ENCODE measurements at regions not wholly inside any gene's neighbourhood (a gene's known extent, or its start where the extent isn't known, plus 50 kb on each side); places are given as distances from the start of the nearest gene placed in this dataset.

DNA sequence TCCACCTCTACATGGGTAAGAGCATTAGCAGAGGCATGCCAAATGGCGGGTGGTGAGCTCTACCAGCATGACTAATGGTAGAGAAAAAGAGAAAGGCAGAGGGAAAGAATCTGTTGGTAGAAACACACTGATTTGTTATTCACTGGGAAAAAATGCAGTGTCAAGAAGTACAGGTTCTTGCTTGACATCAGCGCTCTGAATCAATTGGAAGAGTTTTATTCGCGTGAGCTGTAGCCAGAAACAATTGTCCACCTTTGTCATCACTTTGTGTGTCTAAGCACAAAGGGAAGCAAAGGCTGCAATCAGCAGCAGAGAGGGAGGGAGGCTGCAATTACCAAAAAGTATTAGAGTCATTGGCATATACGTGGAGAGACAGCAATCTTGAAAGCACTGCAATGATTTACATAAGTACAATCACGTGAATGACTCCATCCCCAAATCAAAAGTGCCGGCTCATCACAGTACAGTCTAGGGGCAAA, 67.7 kb upstream of the HS3ST1 start:
- TF ChIP-seq, protein P1, sequence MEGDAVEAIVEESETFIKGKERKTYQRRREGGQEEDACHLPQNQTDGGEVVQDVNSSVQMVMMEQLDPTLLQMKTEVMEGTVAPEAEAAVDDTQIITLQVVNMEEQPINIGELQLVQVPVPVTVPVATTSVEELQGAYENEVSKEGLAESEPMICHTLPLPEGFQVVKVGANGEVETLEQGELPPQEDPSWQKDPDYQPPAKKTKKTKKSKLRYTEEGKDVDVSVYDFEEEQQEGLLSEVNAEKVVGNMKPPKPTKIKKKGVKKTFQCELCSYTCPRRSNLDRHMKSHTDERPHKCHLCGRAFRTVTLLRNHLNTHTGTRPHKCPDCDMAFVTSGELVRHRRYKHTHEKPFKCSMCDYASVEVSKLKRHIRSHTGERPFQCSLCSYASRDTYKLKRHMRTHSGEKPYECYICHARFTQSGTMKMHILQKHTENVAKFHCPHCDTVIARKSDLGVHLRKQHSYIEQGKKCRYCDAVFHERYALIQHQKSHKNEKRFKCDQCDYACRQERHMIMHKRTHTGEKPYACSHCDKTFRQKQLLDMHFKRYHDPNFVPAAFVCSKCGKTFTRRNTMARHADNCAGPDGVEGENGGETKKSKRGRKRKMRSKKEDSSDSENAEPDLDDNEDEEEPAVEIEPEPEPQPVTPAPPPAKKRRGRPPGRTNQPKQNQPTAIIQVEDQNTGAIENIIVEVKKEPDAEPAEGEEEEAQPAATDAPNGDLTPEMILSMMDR (IDR thresholded peaks at IDR 0.05; ENCODE audit: control extremely low read depth in 1 of 3, insufficient read depth in 1 of 3, low read depth in 1 of 3, low read length in 3 of 3), result no peak
- no peak for TF ChIP-seq TEAD4 (IDR thresholded peaks at IDR 0.05; ENCODE audit: low read depth, low read length)
- TF ChIP-seq TCF12 (IDR thresholded peaks at IDR 0.05; ENCODE audit: low read depth, low read length), result no peak
- TF ChIP-seq RNF2 (IDR thresholded peaks at IDR 0.05; ENCODE audit: borderline replicate concordance, low read depth, low read length, missing control alignments, poor library complexity, severe bottlenecking), result no peak
- TF ChIP-seq EP300 (IDR thresholded peaks at IDR 0.05; ENCODE audit: borderline replicate concordance in 1 of 2, low read depth in 2 of 2, low read length in 2 of 2), result no peak
- no peak for TF ChIP-seq ASH2L (IDR thresholded peaks at IDR 0.05; ENCODE audit: low read length)
- TF ChIP-seq EZH2 (IDR thresholded peaks at IDR 0.05; ENCODE audit: low read depth, low read length, severe bottlenecking), result no peak
- no peak for TF ChIP-seq GABPA (IDR thresholded peaks at IDR 0.05; ENCODE audit: borderline replicate concordance, insufficient read depth, low read length)
